ENCODE measurements at regions not wholly inside any gene's neighbourhood (a gene's known extent, or its start where the extent isn't known, plus 50 kb on each side); places are given as distances from the start of the nearest gene placed in this dataset.

DNA sequence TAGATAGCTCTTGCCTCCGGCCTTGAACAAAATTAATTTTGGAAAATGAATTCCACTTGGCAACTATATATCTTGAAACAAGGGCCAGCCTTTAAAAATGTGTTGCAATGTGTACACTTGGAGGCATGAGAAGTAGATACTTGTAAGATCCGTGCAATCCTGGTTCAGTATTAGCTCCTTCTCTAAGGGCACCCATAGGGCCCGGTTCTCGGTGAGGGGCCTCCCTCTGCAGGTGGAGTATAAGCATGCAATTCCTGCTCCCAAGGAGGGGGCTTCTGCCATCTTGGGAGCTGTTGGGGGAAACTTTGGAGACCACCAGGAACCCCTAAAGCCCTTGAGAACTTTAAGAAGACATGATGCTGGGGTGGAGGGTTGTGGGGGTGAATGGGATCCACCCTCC lies 388.7 kb upstream of the RGMA start:
- TF ChIP-seq RFX5 (IDR thresholded peaks at IDR 0.05; ENCODE audit: low read depth, low read length) (no peak), RAD21 (IDR thresholded peaks at IDR 0.05; ENCODE audit: low read length) (no peak), CEBPB (IDR thresholded peaks at IDR 0.05; ENCODE audit: low read depth, low read length) (no peak), FOS (IDR thresholded peaks at IDR 0.05; ENCODE audit: low read depth, low read length) (no peak), MXI1 (IDR thresholded peaks at IDR 0.05; ENCODE audit: borderline replicate concordance, low read depth, low read length) (no peak), BHLHE40 (IDR thresholded peaks at IDR 0.05; ENCODE audit: low read depth, low read length) (no peak), SMC3 (IDR thresholded peaks at IDR 0.05; ENCODE audit: low read depth, low read length) (no peak), POLR2A (IDR thresholded peaks at IDR 0.05; ENCODE audit: low read depth, low read length) (no peak), MAFK (IDR thresholded peaks at IDR 0.05; ENCODE audit: low read depth, low read length) (no peak)
- TF ChIP-seq, protein P1, sequence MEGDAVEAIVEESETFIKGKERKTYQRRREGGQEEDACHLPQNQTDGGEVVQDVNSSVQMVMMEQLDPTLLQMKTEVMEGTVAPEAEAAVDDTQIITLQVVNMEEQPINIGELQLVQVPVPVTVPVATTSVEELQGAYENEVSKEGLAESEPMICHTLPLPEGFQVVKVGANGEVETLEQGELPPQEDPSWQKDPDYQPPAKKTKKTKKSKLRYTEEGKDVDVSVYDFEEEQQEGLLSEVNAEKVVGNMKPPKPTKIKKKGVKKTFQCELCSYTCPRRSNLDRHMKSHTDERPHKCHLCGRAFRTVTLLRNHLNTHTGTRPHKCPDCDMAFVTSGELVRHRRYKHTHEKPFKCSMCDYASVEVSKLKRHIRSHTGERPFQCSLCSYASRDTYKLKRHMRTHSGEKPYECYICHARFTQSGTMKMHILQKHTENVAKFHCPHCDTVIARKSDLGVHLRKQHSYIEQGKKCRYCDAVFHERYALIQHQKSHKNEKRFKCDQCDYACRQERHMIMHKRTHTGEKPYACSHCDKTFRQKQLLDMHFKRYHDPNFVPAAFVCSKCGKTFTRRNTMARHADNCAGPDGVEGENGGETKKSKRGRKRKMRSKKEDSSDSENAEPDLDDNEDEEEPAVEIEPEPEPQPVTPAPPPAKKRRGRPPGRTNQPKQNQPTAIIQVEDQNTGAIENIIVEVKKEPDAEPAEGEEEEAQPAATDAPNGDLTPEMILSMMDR (conservative IDR thresholded peaks at IDR 0.05; ENCODE audit: low read depth, low read length) = no peak
- TF ChIP-seq, protein P2, sequence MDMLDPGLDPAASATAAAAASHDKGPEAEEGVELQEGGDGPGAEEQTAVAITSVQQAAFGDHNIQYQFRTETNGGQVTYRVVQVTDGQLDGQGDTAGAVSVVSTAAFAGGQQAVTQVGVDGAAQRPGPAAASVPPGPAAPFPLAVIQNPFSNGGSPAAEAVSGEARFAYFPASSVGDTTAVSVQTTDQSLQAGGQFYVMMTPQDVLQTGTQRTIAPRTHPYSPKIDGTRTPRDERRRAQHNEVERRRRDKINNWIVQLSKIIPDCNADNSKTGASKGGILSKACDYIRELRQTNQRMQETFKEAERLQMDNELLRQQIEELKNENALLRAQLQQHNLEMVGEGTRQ (IDR thresholded peaks at IDR 0.05; ENCODE audit: low read depth, low read length) = no peak
